PC-9 (cell line): ENCODE measurements at regions not wholly inside any gene's neighbourhood (a gene's known extent, or its start where the extent isn't known, plus 50 kb on each side); places are given as distances from the start of the nearest gene placed in this dataset.

Experiments
- CTCF ChIP-seq: fragments of 200-600 bp; sonication (generic); conservative IDR thresholded peaks from 2 replicates; pipeline ENCODE4 v1.6.1; 2017; ENCODE audit warnings: mixed run types, antibody characterized with exemption, mild to moderate bottlenecking, moderate library complexity
- EZH2 ChIP-seq: fragments of 200-600 bp; sonication (generic); IDR thresholded peaks from 2 replicates; pipeline ENCODE4 v1.8.0; 2017; ENCODE audit warnings: antibody characterized with exemption, low read depth

DNA sequence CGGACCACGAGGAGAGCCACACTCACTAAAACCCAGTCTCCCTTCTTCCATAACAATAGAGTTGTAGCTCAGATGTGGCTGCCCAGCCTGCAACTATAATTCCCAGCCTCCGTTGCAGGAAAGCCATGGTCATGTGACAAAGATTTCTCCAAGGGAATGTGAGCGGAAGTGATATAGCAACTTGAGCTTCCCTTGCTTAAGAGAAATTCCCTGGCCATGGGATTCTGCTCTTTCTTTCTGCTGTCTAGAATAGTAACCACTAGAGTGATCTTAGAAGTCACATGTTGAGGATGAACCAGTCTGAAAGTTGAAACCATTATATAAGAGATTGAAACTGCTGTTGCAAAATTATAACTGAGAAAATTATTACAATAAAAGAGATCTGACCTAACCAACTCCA, 86.4 kb upstream of the MED14 start:
- TF ChIP-seq EZH2 (no peak), CTCF (no peak)
